CD4-positive, alpha-beta T cell treated with Interleukin-4 for 4 hours (primary cell): ENCODE measurements at regions not wholly inside any gene's neighbourhood (a gene's known extent, or its start where the extent isn't known, plus 50 kb on each side); places are given as distances from the start of the nearest gene placed in this dataset.
"Not testable (repeated sequence)": the region's sequence is repeated elsewhere in the genome, so short reads cannot be mapped to it uniquely, and the experiment has no call there.

Experiments used
- DNase-seq: peaks from one replicate; pipeline ENCODE4 v3.0.0-alpha.2; 2020

DNA sequence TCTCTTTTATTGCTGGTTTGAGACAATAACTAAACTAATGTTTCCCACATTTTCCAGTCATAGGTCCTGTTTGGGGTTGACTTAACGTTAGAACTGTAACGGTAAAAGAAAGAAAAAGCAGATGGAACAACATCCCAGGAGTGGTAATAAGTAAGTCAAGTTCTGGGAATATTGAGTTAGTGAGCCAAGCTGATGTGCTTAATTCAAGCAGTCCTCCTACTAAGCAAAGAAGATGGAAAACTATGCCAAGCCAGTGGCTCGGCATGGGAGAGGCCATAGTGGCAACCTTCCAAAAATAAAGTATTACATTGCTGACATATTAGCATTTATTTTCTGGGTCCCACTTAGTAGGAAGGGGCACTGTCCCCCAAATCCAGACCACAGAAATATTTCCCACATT, 161.7 kb upstream of the CDH5 start:
- no peak for DNase-seq

DNA sequence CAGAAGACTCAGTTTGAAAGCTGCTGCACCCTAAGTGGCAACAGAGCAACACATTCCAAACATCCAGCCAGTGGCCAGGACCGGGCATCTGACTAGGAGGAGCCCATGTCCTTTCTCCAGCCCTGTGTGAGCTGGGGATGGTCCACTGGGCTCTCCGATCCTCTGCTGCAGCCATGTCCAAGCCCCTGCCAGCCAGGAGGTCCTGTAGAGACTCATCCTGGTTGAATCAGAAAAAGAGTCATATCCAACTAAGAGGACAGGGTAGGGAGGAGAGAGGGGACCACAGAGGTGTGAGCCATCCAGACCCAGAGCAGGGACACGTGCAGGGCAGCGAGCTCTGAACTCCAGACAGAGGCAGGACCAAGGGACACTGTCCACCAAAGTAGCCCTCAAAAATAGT, 163.0 kb upstream of the CDH5 start:
- DNase-seq = no peak

GRCh38 chr16:66199189-66199588, 167.3 kb upstream of the CDH5 start:
- no peak for DNase-seq

- DNase-seq = no peak
Measured at GRCh38 chr16:66198641-66199040, 167.8 kb upstream of the CDH5 start.

- DNase-seq = no peak
Measured at GRCh38 chr16:66197668-66198278, 168.7 kb upstream of the CDH5 start.

DNA sequence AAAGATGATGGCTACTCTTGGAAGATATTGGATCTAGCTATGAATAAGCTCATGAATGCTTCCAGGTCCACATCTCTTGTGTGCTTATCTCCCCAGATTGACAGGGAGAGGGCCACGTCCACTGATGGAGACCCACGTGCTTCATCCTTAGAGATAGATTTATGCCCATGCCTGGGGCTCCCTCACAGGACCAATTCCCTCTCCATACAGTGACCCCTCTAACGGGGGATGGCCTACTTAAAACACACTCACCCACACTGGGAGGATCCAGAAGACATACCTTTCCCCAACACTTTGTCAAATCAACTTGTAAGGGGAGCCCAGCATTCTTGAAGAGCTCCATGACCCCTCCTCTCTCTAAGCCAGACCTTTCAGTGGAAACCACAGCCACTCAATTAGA, 169.7 kb upstream of the CDH5 start:
- DNase-seq = no peak

GRCh38 chr16:66194866-66195265, 171.6 kb upstream of the CDH5 start:
- DNase-seq = no peak

GRCh38 chr16:66193543-66194229, 172.8 kb upstream of the CDH5 start:
- no peak for DNase-seq

- no peak for DNase-seq
Measured at GRCh38 chr16:66190411-66190810, 176.1 kb upstream of the CDH5 start.

- DNase-seq = no peak
Measured at GRCh38 chr16:66189951-66190350, 176.5 kb upstream of the CDH5 start.

- no peak for DNase-seq
Measured at GRCh38 chr16:66188917-66189725, 177.4 kb upstream of the CDH5 start.

GRCh38 chr16:66186251-66186785, 180.2 kb upstream of the CDH5 start:
- no peak for DNase-seq

DNA sequence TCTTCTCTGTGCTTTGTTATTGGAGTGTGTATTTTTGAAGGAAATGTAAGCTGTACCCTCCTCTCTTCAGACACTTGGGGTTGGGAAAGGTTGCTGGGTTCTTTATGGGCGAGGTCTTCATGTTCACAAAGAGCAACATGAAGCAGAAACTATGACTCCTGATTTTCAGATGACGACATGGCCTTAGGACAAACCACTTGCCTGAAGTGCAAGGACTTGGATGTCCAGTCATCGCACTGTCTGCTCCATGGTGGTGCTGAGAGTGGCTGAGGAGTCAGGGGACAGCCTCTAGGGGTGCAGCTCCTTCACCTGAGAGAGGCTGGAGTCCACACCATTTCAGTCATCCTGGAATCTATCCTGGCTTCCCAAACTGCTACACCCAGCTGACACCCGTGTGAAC, 183.9 kb upstream of the CDH5 start:
- no peak for DNase-seq

- no peak for DNase-seq
Measured at GRCh38 chr16:66176731-66177130, 189.8 kb upstream of the CDH5 start.

DNA sequence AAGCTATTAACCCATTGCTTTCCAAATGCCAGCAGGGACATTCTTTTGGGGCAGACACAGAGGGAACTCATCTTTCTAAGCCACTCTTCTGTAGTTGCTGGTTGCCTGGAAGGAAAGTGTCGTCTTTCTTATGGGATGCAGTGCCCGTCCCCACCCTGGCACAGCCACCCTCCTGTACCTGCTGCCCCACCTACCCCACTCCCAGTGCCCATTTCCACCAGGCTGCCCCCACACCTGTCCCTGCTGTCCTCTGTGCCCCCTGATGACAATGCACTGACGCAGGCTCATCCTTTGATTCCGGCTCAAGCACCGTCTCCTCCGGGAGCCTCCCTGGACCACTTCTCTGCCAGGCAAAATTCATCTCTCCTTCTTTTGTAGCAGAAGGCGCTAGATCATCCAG, 190.4 kb upstream of the CDH5 start:
- DNase-seq = no peak

- no peak for DNase-seq
Measured at GRCh38 chr16:66175636-66176035, 190.9 kb upstream of the CDH5 start.

DNA sequence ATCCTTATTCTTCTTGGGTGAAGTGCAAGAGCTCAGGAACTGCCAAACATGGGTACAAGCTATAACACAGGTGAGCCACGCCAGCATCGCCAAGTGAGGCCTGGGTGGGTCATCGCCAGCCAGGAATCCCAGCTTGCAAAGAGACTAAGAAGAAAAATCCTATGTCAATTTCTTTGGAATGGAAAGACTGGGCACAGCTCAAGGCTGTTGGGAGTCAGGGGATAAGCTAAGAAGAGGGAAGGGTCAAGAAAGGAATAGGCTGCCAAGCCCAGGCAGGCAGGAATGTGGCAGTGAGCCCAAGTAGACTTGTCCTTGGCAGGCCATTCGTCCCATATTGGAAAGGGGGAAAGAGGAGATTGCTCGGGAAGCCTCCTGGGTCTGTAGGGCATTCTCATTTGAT, 191.4 kb upstream of the CDH5 start:
- no peak for DNase-seq

DNA sequence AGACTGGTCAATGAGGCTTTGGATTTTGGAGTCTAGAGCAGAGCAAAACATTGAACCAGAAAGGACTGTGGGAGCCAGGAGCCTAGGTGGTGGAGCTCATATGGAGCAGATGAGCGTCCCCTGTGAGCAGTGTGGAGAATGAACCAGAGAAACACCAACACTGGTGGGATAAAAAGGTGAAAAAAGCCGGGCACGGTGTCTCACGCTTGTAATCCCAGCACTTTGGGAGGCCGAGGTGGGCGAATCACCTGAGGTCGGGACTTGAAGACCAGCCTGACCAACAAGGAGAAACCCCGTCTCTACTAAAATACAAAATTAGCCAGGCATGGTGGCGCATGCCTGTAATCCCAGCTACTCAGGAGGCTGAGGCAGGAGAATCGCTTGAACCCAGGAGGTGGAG, 192.7 kb upstream of the CDH5 start:
- DNase-seq = not testable (repeated sequence)

- DNase-seq = not testable (repeated sequence)
Measured at GRCh38 chr16:66173181-66173580, 193.3 kb upstream of the CDH5 start.

- DNase-seq = no peak
Measured at GRCh38 chr16:66172463-66172862, 194.0 kb upstream of the CDH5 start.

DNA sequence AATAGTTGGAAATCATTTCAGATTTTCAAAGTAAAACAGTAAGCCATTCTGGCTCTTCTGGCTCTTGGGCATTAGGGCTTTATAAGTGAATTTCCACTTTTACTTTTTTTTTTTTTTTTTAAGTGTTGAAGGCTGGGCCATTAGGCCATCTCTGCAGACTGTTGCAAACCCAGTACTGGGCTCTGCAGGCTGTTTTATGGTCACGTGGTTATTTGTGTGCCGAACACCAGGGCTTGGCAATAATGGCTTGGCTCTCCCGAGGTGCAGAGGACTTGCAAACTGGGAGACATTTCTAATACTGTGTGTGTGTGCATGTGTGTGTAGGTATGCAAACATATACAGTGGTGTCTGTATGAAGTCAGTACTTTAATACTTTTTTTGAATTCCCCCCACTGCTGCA, 194.9 kb upstream of the CDH5 start:
- DNase-seq = no peak

DNA sequence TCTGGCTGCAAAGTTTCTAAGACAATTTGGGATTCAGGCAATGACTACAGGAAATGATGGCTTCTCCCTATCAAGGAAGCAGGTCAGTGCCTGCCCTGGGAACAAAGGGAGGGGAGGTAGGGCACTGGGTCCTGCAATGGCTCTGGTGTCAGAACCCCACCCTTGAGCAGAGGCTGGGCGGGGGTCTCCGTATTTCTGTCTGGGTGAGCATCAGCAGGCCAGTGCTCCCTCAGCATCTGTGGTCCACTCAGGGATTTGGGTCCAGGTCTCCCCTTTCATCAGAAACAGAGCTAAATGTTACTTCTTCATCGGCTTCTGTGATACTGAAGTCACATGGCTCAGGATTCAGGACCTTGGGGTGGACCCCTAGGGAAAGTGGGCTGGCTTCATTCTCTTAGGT, 195.5 kb upstream of the CDH5 start:
- DNase-seq = no peak

- no peak for DNase-seq
Measured at GRCh38 chr16:66169817-66170216, 196.7 kb upstream of the CDH5 start.

GRCh38 chr16:66168777-66169176, 197.7 kb upstream of the CDH5 start:
- DNase-seq = no peak
